GM19043 (cell line): ENCODE measurements at regions not wholly inside any gene's neighbourhood (a gene's known extent, or its start where the extent isn't known, plus 50 kb on each side); places are given as distances from the start of the nearest gene placed in this dataset.
A peak's percentile ranks its signal among the peaks of the same experiment; 100 is the strongest.
"Not testable (repeated sequence)": the region's sequence is repeated elsewhere in the genome, so short reads cannot be mapped to it uniquely, and the experiment has no call there.

Experiments used
- ATAC-seq: cut with Tn5 transposase; IDR thresholded peaks from one replicate; pipeline ENCODE4 v1.9.1; 2021; ENCODE audit warnings: low read depth; ENCODE audit not compliant: unreplicated experiment

- ATAC-seq = no peak
Measured at GRCh38 chr2:107093426-107093957, 207.5 kb upstream of the ST6GAL2 start.

- no peak for ATAC-seq
Measured at GRCh38 chr2:107094450-107094986, 208.6 kb upstream of the ST6GAL2 start.

- ATAC-seq = no peak
Measured at GRCh38 chr2:107102176-107102575, 216.2 kb upstream of the ST6GAL2 start.

- ATAC-seq = no peak
Measured at GRCh38 chr2:107107351-107107750, 221.4 kb upstream of the ST6GAL2 start.

- no peak for ATAC-seq
Measured at GRCh38 chr2:107108556-107108955, 222.6 kb upstream of the ST6GAL2 start.

- ATAC-seq = no peak
Measured at GRCh38 chr2:107111623-107112022, 225.7 kb upstream of the ST6GAL2 start.

- ATAC-seq = no peak
Measured at GRCh38 chr2:107112561-107112960, 226.6 kb upstream of the ST6GAL2 start.

- ATAC-seq = no peak
Measured at GRCh38 chr2:107128381-107128780, 242.4 kb upstream of the ST6GAL2 start.

- ATAC-seq = peak; percentile 86
Measured at GRCh38 chr2:107132070-107132469, 246.1 kb upstream of the ST6GAL2 start.

GRCh38 chr2:107132746-107133145, 246.8 kb upstream of the ST6GAL2 start:
- ATAC-seq = no peak

GRCh38 chr2:107133412-107133811, 247.4 kb upstream of the ST6GAL2 start:
- ATAC-seq = no peak

GRCh38 chr2:107136733-107137132, 250.8 kb upstream of the ST6GAL2 start:
- ATAC-seq = no peak

GRCh38 chr2:107137706-107138105, 251.7 kb upstream of the ST6GAL2 start:
- no peak for ATAC-seq

GRCh38 chr2:107146181-107146580, 260.2 kb upstream of the ST6GAL2 start:
- ATAC-seq = no peak

- not testable (repeated sequence) for ATAC-seq
Measured at GRCh38 chr2:107146645-107147044, 260.7 kb upstream of the ST6GAL2 start.

- ATAC-seq = no peak
Measured at GRCh38 chr2:107148055-107148454, 262.1 kb upstream of the ST6GAL2 start.

GRCh38 chr2:107148496-107148895, 262.5 kb upstream of the ST6GAL2 start:
- no peak for ATAC-seq

- ATAC-seq = no peak
Measured at GRCh38 chr2:107160640-107161239, 274.8 kb upstream of the ST6GAL2 start.

- no peak for ATAC-seq
Measured at GRCh38 chr2:107168141-107168540, 282.2 kb upstream of the ST6GAL2 start.

- no peak for ATAC-seq
Measured at GRCh38 chr2:107174171-107174570, 288.2 kb upstream of the ST6GAL2 start.

- no peak for ATAC-seq
Measured at GRCh38 chr2:107182981-107183380, 297.0 kb upstream of the ST6GAL2 start.

- no peak for ATAC-seq
Measured at GRCh38 chr2:107187870-107188269, 301.9 kb upstream of the ST6GAL2 start.
